Upper lobe of right lung (tissue), 1 donor: ENCODE measurements at regions not wholly inside any gene's neighbourhood (a gene's known extent, or its start where the extent isn't known, plus 50 kb on each side); places are given as distances from the start of the nearest gene placed in this dataset.

Experiments used
- ATAC-seq: fragments of 200-7000 bp; cut with Tn5 transposase; one replicate; pipeline ENCODE4 v1.9.1; 2020; ENCODE audit warnings: mild to moderate bottlenecking, moderate library complexity
- DNase-seq: peaks from one replicate; pipeline ENCODE4 v3.0.0-alpha.2; 2020
- H3K27ac ChIP-seq: fragments of 200-600 bp; one replicate; pipeline ENCODE4 v1.8.0; 2022
- H3K27me3 ChIP-seq: fragments of 200-600 bp; one replicate; pipeline ENCODE4 v1.8.0; 2022; ENCODE audit warnings: mild to moderate bottlenecking
- H3K36me3 ChIP-seq: fragments of 200-600 bp; one replicate; pipeline ENCODE4 v1.8.0; 2022
- H3K4me1 ChIP-seq: fragments of 200-600 bp; one replicate; pipeline ENCODE4 v1.8.0; 2022
- H3K4me3 ChIP-seq: fragments of 200-600 bp; one replicate; pipeline ENCODE4 v1.8.0; 2022; ENCODE audit warnings: mild to moderate bottlenecking
- H3K9me3 ChIP-seq: fragments of 200-600 bp; one replicate; pipeline ENCODE4 v1.8.0; 2022
- intact Hi-C: fragments of 100-400 bp; cut with DNase I; formaldehyde crosslinking; loops from one replicate; pipeline ENCODE4 v1.11.0; 2022
- TF ChIP-seq, protein P1 (sequence below): fragments of 200-600 bp; IDR thresholded peaks from one replicate; pipeline ENCODE4 v1.8.0; 2022; ENCODE audit warnings: antibody characterized with exemption
- donor health status: DM: no; HTN: yes; CAD: no; lungs with severe emphysema.

DNA sequence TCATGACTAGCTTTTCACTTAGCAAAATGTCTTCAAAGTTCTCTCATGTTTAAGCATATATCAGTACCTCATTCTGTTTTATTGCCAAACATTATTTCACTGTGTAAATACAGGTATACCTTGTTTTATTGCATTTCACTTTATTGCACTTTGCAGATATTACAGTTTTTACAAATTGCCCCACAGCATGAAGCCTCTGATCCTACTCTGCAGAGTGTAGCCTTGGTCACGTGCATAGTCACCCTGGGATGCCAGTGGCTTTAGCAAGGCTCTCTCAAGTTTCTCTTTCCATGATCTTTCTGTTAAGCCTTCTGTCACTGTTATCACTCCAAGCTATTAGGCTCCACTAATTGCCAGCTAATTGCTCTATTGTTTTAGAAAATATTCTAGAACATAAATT lies 182.2 kb upstream of the GRIA1 start:
- no peak overlapping the region for H3K4me3 ChIP-seq
- H3K36me3 ChIP-seq: no peaks in the 10 kb centered on the region
- no peak overlapping the region for H3K27ac ChIP-seq
- intact Hi-C loops: no loop called here
- H3K9me3 ChIP-seq: no peaks in the 10 kb centered on the region
- ATAC-seq (no peak), DNase-seq (no peak)
- H3K27me3 ChIP-seq: no peaks in the 10 kb centered on the region
- no peaks in the 10 kb centered on the region for H3K4me1 ChIP-seq
- TF ChIP-seq, protein P1, sequence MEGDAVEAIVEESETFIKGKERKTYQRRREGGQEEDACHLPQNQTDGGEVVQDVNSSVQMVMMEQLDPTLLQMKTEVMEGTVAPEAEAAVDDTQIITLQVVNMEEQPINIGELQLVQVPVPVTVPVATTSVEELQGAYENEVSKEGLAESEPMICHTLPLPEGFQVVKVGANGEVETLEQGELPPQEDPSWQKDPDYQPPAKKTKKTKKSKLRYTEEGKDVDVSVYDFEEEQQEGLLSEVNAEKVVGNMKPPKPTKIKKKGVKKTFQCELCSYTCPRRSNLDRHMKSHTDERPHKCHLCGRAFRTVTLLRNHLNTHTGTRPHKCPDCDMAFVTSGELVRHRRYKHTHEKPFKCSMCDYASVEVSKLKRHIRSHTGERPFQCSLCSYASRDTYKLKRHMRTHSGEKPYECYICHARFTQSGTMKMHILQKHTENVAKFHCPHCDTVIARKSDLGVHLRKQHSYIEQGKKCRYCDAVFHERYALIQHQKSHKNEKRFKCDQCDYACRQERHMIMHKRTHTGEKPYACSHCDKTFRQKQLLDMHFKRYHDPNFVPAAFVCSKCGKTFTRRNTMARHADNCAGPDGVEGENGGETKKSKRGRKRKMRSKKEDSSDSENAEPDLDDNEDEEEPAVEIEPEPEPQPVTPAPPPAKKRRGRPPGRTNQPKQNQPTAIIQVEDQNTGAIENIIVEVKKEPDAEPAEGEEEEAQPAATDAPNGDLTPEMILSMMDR: no peak

DNA sequence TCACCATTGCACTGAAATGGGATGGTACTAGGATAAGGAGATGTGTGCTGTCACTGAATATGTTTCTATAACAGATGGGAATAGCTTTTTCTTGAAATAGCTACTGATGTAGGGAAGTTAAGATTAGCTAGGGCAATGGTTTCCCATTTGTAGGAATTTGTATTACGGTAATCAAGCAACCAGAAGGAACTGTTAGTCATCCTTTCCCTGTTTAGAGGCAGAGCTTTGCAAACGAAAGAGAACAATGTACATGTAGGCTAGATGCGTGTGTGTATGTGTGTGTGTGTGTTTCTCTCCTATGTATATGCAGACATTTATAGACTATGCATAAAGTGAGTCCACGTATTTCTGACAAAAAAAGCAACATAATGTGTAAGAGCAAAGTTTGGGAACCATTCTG lies 171.9 kb upstream of the GRIA1 start:
- no peaks in the 10 kb centered on the region for H3K27me3 ChIP-seq
- TF ChIP-seq, protein P1: no peak
- no peaks in the 10 kb centered on the region for H3K36me3 ChIP-seq
- no peak for ATAC-seq
- no peak for DNase-seq
- intact Hi-C loops: no loop called here
- no peaks in the 10 kb centered on the region for H3K9me3 ChIP-seq
- no peak overlapping the region for H3K27ac ChIP-seq
- H3K4me1 ChIP-seq: no peaks in the 10 kb centered on the region
- no peak overlapping the region for H3K4me3 ChIP-seq

DNA sequence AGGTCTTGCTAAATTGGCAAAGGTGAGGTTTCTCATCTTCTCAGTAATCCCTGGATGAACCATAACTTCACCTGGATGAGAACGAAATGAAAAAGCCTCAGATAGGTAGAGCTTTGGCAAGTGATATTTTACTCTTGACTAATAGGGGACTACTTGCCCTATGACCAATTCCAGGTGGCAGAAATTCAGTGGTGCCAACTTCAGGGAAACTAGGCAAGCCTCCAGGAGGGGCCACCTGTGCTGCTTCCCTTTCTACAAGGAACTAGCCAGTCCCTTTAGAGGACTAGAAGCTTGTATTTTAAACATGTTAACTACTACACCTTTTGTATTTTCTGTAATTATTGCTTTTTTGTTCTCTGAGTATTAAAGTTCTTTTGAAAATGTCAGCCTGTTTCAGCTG lies 169.0 kb upstream of the GRIA1 start:
- H3K4me3 ChIP-seq: no peak overlapping the region
- no peaks in the 10 kb centered on the region for H3K36me3 ChIP-seq
- TF ChIP-seq, protein P1: no peak
- no peaks in the 10 kb centered on the region for H3K9me3 ChIP-seq
- ATAC-seq: no peak
- DNase-seq: no peak
- H3K27me3 ChIP-seq: no peaks in the 10 kb centered on the region
- H3K4me1 ChIP-seq: no peaks in the 10 kb centered on the region
- no peak overlapping the region for H3K27ac ChIP-seq
- intact Hi-C loops: no loop called here

- intact Hi-C loops: no loop called here
- ATAC-seq: no peak
- TF ChIP-seq, protein P1: no peak
These were observed 150.3 kb upstream of the GRIA1 start for GRCh38 chr5:153340139-153340538.

GRCh38 chr5:153340738-153341137 lies 149.7 kb upstream of the GRIA1 start:
- no peak overlapping the region for H3K27ac ChIP-seq
- H3K36me3 ChIP-seq: no peaks in the 10 kb centered on the region
- H3K27me3 ChIP-seq: no peaks in the 10 kb centered on the region
- no peaks in the 10 kb centered on the region for H3K4me1 ChIP-seq
- no peak overlapping the region for H3K4me3 ChIP-seq
- intact Hi-C loops: no loop called here
- TF ChIP-seq, protein P1: no peak
- DNase-seq: no peak
- H3K9me3 ChIP-seq: no peaks in the 10 kb centered on the region
- ATAC-seq: no peak

More at GRCh38 chr5:153340139-153340538, 150.3 kb upstream of the GRIA1 start:
- Histone ChIP-seq H3K9me3 (no peaks in the 10 kb centered on the region), H3K4me3 (no peak overlapping the region), H3K4me1 (no peaks in the 10 kb centered on the region), H3K27ac (no peak overlapping the region), H3K27me3 (no peaks in the 10 kb centered on the region), H3K36me3 (no peaks in the 10 kb centered on the region)
- no peak for DNase-seq

- no peaks in the 10 kb centered on the region for H3K9me3 ChIP-seq
- no peak overlapping the region for H3K4me3 ChIP-seq
- intact Hi-C loops: no loop called here
- no peak for DNase-seq
- ATAC-seq: no peak
- no peaks in the 10 kb centered on the region for H3K36me3 ChIP-seq
- no peaks in the 10 kb centered on the region for H3K27me3 ChIP-seq
- H3K4me1 ChIP-seq: no peaks in the 10 kb centered on the region
- no peak overlapping the region for H3K27ac ChIP-seq
- TF ChIP-seq, protein P1: no peak
These were observed 148.0 kb upstream of the GRIA1 start for GRCh38 chr5:153342487-153342886.
